HG03521 (cell line): ENCODE measurements at regions not wholly inside any gene's neighbourhood (a gene's known extent, or its start where the extent isn't known, plus 50 kb on each side); places are given as distances from the start of the nearest gene placed in this dataset.
"Not testable (repeated sequence)": the region's sequence is repeated elsewhere in the genome, so short reads cannot be mapped to it uniquely, and the experiment has no call there.

Experiments used
- ATAC-seq: cut with Tn5 transposase; IDR thresholded peaks from one replicate; pipeline ENCODE4 v1.9.1; 2021; ENCODE audit warnings: mild to moderate bottlenecking, moderate library complexity; ENCODE audit not compliant: unreplicated experiment

- ATAC-seq = no peak
These were observed 827.3 kb upstream of the NRXN1 start for GRCh38 chr2:51859260-51859659.

DNA sequence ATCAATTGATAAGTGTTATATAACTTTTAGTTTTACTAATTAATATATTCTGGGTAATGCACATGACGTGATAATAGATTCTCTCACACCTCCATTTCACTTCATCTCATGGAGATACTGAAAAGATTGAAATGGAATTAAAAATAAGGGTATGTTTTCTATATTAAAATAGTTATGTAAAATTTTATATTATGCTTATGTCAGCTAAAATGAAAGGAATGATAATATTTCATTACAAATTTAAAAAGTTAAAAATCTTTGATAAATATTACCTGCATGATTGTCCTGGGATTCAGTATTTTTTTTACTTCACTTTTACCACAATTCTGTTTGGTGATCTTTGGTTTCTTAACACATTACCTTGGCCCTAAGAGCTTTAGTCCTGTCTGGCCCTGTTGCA is 823.8 kb upstream of the NRXN1 start:
- ATAC-seq = no peak

DNA sequence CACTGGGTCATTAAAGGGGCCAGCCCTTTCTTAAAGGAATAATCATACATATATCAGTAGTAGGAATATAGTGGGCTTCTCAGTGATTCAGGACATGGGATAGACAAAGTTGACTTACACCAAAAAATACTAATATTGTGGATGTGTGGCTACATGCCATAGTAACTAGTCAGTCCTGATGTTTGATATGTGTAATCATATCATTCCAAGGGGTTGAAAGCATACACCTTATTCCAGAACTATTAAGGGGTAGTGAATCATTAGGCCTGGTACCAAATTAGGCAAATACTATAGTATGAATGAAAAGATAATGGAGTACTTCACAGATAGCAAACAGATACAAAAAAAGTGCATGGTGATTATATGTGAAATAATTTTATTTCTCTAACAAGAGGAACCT is 814.9 kb upstream of the NRXN1 start:
- ATAC-seq = no peak

- no peak for ATAC-seq
These were observed 814.1 kb upstream of the NRXN1 start for GRCh38 chr2:51846018-51846417.

DNA sequence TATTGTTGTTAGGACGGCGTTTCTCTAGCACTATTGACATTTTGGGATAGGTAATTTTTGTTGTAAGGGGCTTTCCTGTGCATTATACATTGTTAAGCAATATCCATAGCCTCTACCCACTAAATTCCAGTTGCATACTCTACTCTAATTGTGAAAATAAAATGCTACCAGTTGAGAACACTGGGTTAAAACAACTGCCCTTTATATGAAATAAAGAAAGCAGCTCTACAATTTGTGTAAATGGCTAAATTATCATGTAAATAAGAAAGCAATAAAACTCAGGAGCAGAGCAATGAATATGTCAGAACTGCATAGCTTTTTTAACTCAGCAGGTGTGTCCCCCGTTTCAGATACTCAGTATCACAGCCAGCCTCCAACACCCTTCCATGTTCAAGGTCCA is 812.7 kb upstream of the NRXN1 start:
- no peak for ATAC-seq

DNA sequence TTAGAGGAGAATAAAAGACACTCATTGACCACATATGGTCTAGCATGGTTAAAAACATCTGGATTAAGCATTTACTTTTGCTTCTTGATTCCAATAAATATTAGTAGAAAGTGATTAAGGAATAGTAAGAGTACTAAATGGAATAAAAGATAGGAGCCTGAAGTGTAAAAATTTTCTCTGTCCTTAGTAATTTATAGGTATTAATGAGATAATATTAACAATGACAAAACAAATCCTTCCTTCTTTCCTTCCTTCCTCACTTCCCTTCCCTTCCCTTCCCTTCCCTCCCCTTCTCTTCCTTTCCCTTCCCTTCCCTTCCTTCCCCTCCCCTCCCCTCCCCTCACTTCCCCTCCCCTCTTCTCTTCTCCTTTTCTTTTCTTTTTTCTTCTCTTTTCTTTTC is 797.5 kb upstream of the NRXN1 start:
- ATAC-seq = no peak

GRCh38 chr2:51825823-51826222 is 793.9 kb upstream of the NRXN1 start:
- ATAC-seq = no peak

DNA sequence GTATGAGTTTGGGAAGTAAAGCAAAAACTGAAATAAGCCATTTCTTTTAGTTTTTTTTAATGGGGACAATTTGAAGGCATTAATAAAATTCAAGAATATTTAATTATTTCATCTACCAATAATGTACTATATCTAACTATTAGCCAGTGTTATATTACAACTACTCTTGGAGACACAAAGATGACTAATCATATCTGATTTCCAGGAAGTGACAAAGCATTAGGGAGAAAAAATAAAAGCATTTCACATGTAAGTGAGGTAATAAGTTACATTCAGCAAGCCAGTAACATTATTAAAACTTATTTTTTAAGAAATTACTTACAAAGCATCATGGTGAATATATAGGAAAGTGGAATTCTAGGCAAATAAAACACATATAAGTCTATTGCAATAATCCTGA is 781.3 kb upstream of the NRXN1 start:
- ATAC-seq = no peak

GRCh38 chr2:51812138-51812866 is 780.4 kb upstream of the NRXN1 start:
- no peak for ATAC-seq

- no peak for ATAC-seq
These were observed 778.3 kb upstream of the NRXN1 start for GRCh38 chr2:51810197-51810596.

DNA sequence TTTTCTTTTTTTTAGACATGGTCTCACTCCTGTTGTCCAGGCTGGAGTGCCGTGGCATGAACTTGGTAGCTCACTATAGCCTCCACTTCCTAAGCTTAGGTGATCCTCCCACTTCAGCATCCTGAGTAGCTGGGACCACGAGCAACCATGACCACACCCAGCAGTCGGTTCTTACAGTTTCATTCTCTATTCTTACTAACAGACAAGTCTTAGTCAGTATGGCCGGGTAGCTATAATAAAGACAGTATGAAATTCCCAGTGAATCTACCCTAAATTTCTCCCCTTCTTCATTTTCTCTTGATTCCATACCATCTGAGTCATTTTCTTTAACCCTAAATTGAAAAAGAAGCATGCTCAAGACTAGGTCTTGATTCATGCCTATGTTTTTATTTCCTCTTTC is 775.3 kb upstream of the NRXN1 start:
- no peak for ATAC-seq

- no peak for ATAC-seq
These were observed 763.4 kb upstream of the NRXN1 start for GRCh38 chr2:51795248-51795888.

DNA sequence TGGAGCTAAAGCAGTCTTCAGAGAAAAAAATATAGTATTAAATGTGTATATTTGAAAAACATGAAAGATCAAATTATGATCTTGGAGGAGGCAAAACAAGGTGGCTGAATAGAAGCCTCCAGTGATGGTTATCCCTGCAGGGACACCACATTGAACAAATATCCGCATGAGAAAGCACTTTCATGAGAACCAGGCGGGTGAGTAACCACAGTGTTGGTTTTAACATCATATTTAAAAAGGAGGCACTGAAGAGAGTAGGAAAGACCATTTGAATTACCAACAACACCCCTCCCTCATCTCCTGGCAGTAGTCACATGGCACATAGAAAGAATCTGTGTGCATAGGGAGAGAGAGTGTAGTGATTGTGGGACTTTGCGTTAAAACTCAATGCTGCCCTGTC is 759.6 kb upstream of the NRXN1 start:
- no peak for ATAC-seq

- no peak for ATAC-seq
These were observed 758.9 kb upstream of the NRXN1 start for GRCh38 chr2:51790854-51791253.

DNA sequence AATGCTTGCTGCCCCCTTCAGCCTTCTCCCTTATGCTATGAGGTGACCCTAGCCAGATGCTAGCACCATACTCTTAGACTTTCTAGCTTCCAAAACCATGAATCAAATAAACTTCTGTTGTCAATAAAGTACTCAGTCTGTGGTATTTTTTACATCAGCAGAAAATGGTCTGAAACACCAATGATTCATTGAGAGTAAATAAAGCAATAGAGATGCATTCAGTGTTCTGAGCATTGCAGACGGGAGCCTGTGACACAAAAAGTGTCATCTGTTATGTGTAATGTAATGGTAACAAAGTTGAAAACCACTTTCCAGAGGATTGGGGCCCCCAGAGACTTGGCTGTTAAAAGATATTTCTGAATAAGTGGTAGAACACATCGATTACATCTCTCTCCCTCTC is 758.0 kb upstream of the NRXN1 start:
- no peak for ATAC-seq

- no peak for ATAC-seq
These were observed 751.2 kb upstream of the NRXN1 start for GRCh38 chr2:51782921-51783765.

DNA sequence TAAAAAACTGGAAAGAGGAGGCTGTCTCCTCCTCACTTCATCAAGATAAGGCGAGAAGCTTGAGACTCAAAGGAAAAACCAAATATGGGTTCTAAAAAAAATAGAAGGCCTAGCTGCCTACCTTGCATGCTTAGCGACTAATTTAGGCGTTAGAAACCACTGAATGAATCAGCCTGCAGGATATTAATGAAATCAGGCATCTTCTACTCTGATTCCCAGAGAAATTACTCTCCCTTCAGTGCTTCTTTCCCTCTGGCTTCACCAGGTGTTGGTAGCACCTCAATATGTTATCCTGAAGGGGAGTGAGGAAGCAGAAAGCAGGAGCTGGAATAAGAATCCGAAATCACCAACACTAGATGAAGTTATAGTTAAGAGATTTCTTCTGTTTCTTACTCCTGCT is 749.8 kb upstream of the NRXN1 start:
- ATAC-seq = no peak

- no peak for ATAC-seq
These were observed 748.4 kb upstream of the NRXN1 start for GRCh38 chr2:51780353-51780752.

- ATAC-seq = not testable (repeated sequence)
These were observed 747.8 kb upstream of the NRXN1 start for GRCh38 chr2:51779723-51780122.

DNA sequence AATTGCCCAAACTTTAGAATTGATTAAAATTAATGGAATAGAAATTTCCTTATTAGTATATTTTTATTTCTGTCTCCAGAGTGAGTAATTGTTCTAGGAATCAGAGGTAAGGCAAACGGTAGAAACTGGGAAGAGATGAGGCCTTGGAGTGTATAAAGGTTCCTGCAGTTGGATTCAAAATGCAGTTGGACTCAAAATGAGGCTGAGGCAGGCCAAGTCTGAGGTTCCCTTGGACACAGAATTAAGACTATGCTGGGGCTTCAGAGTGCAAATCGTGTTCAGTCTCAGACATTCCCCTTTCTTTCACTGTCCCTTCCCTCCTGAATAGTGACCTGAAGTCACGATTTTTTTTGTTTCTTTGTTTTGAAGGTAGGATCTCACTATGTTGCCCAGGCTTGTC is 746.9 kb upstream of the NRXN1 start:
- no peak for ATAC-seq

GRCh38 chr2:51774606-51775005 is 742.7 kb upstream of the NRXN1 start:
- ATAC-seq = not testable (repeated sequence)

- no peak for ATAC-seq
These were observed 728.5 kb upstream of the NRXN1 start for GRCh38 chr2:51760441-51760840.
